Brain microvascular endothelial cell (primary cell): ENCODE measurements at regions not wholly inside any gene's neighbourhood (a gene's known extent, or its start where the extent isn't known, plus 50 kb on each side); places are given as distances from the start of the nearest gene placed in this dataset.

Source experiments
- DNase-seq: peaks from one replicate; pipeline ENCODE4 v3.0.0-alpha.2; 2020
- H3K27ac ChIP-seq: fragments of 250-450 bp; sonication (Bioruptor Pico); 2 replicates; pipeline ENCODE4 v1.5.1; 2020; ENCODE audit warnings: mild to moderate bottlenecking, moderate library complexity
- H3K27me3 ChIP-seq: fragments of 250-450 bp; sonication (Bioruptor Pico); replicated peaks from 2 replicates; pipeline ENCODE4 v1.5.1; 2020; ENCODE audit warnings: mild to moderate bottlenecking
- H3K36me3 ChIP-seq: fragments of 250-450 bp; sonication (Bioruptor Pico); replicated peaks from 2 replicates; pipeline ENCODE4 v1.5.1; 2020; ENCODE audit warnings: mild to moderate bottlenecking
- H3K4me3 ChIP-seq: 2 replicates; pipeline ENCODE4 v1.5.1; 2011; ENCODE audit warnings: low read depth, mild to moderate bottlenecking, control low read depth, low read length, moderate library complexity
- CTCF ChIP-seq: IDR thresholded peaks from 2 replicates; pipeline ENCODE4 v1.5.1; 2011; ENCODE audit warnings: low read depth, mild to moderate bottlenecking, moderate library complexity, low read length, control low read depth, inconsistent platforms; ENCODE audit errors: missing control alignments
- in situ Hi-C: cut with HindIII; loops from 2 replicates; pipeline ENCODE4 v1.10.0; 2017; ENCODE audit warnings: low sequenced_read_pairs, low pct_ligation_motif_present

GRCh38 chr11:134642206-134642605, 230.2 kb upstream of the B3GAT1 start:
- Histone ChIP-seq H3K4me3 (no peak overlapping the region), H3K27ac (no peak overlapping the region), H3K36me3 (no peaks in the 10 kb centered on the region), H3K27me3 (no peaks in the 10 kb centered on the region)
- no peak for DNase-seq
- in situ Hi-C loops, result no loop called here
- TF ChIP-seq CTCF, result no peak

- in situ Hi-C loops, result no loop called here
- Histone ChIP-seq H3K36me3 (no peaks in the 10 kb centered on the region), H3K27me3 (no peaks in the 10 kb centered on the region), H3K4me3 (no peak overlapping the region), H3K27ac (no peak overlapping the region)
- no peak for DNase-seq
- TF ChIP-seq CTCF, result no peak
These were observed 229.2 kb upstream of the B3GAT1 start for GRCh38 chr11:134640971-134641968.

GRCh38 chr11:134640536-134640935, 228.5 kb upstream of the B3GAT1 start:
- Histone ChIP-seq H3K36me3 (no peaks in the 10 kb centered on the region), H3K27me3 (no peaks in the 10 kb centered on the region), H3K4me3 (no peak overlapping the region), H3K27ac (no peak overlapping the region)
- in situ Hi-C loops, result no loop called here
- TF ChIP-seq CTCF, result no peak
- DNase-seq, result no peak

GRCh38 chr11:134639586-134640330, 227.7 kb upstream of the B3GAT1 start:
- no peak for DNase-seq
- Histone ChIP-seq H3K27me3 (no peaks in the 10 kb centered on the region), H3K27ac (no peak overlapping the region), H3K36me3 (no peaks in the 10 kb centered on the region), H3K4me3 (no peak overlapping the region)
- in situ Hi-C loops, result no loop called here
- no peak for TF ChIP-seq CTCF

- Histone ChIP-seq H3K36me3 (no peaks in the 10 kb centered on the region), H3K27ac (no peak overlapping the region), H3K27me3 (no peaks in the 10 kb centered on the region), H3K4me3 (no peak overlapping the region)
- in situ Hi-C loops, result no loop called here
- DNase-seq, result no peak
- TF ChIP-seq CTCF, result no peak
These were observed 226.9 kb upstream of the B3GAT1 start for GRCh38 chr11:134638796-134639430.
